ENCODE measurements at regions not wholly inside any gene's neighbourhood (a gene's known extent, or its start where the extent isn't known, plus 50 kb on each side); places are given as distances from the start of the nearest gene placed in this dataset.
"Not testable (repeated sequence)": the region's sequence is repeated elsewhere in the genome, so short reads cannot be mapped to it uniquely, and the experiment has no call there.

- no peak for DNase-seq
Observed at GRCh38 chr5:117590944-117591343, 1016.3 kb upstream of the SEMA6A start.

- DNase-seq, result no peak
Observed at GRCh38 chr5:117588611-117589010, 1014.0 kb upstream of the SEMA6A start.

- no peak for DNase-seq
Observed at GRCh38 chr5:117587111-117587510, 1012.5 kb upstream of the SEMA6A start.

GRCh38 chr5:117568622-117569021 lies 994.0 kb upstream of the SEMA6A start:
- no peak for DNase-seq

- no peak for DNase-seq
Observed at GRCh38 chr5:117568126-117568525, 993.5 kb upstream of the SEMA6A start.

- DNase-seq, result no peak
Observed at GRCh38 chr5:117562647-117563046, 988.0 kb upstream of the SEMA6A start.

GRCh38 chr5:117561531-117561930 lies 986.9 kb upstream of the SEMA6A start:
- DNase-seq, result no peak

GRCh38 chr5:117559005-117559844 lies 984.6 kb upstream of the SEMA6A start:
- DNase-seq, result no peak

GRCh38 chr5:117551236-117551635 lies 976.6 kb upstream of the SEMA6A start:
- DNase-seq, result no peak

GRCh38 chr5:117547192-117547591 lies 972.6 kb upstream of the SEMA6A start:
- no peak for DNase-seq

GRCh38 chr5:117539692-117540091 lies 965.1 kb upstream of the SEMA6A start:
- DNase-seq, result no peak

- DNase-seq, result no peak
Observed at GRCh38 chr5:117533792-117534191, 959.2 kb upstream of the SEMA6A start.

GRCh38 chr5:117533051-117533670 lies 958.5 kb upstream of the SEMA6A start:
- DNase-seq, result not testable (repeated sequence)

- DNase-seq, result no peak
Observed at GRCh38 chr5:117519957-117520500, 945.4 kb upstream of the SEMA6A start.

GRCh38 chr5:117504305-117504704 lies 929.7 kb upstream of the SEMA6A start:
- no peak for DNase-seq

GRCh38 chr5:117497601-117498000 lies 923.0 kb upstream of the SEMA6A start:
- DNase-seq, result no peak

GRCh38 chr5:117496801-117497200 lies 922.2 kb upstream of the SEMA6A start:
- no peak for DNase-seq

GRCh38 chr5:117494188-117494587 lies 919.6 kb upstream of the SEMA6A start:
- DNase-seq, result no peak

GRCh38 chr5:117488976-117489500 lies 914.4 kb upstream of the SEMA6A start:
- no peak for DNase-seq

- DNase-seq, result no peak
Observed at GRCh38 chr5:117487556-117487955, 912.9 kb upstream of the SEMA6A start.

- no peak for DNase-seq
Observed at GRCh38 chr5:117486879-117487391, 912.3 kb upstream of the SEMA6A start.

GRCh38 chr5:117486261-117486660 lies 911.6 kb upstream of the SEMA6A start:
- no peak for DNase-seq

- DNase-seq, result no peak
Observed at GRCh38 chr5:117475919-117476318, 901.3 kb upstream of the SEMA6A start.

- DNase-seq, result no peak
Observed at GRCh38 chr5:117473165-117473564, 898.5 kb upstream of the SEMA6A start.

Measured in T-helper 9 cell (primary cell).